Activated B cell treated with CpG ODN at 0.5 μM for 24 hours (primary cell): ENCODE measurements at regions not wholly inside any gene's neighbourhood (a gene's known extent, or its start where the extent isn't known, plus 50 kb on each side); places are given as distances from the start of the nearest gene placed in this dataset.

Experiments used
- ATAC-seq: fragments of 200-7000 bp; cut with Tn5 transposase; one replicate; pipeline ENCODE4 v1.10.0; 2021; ENCODE audit warnings: low read depth, mild to moderate bottlenecking, moderate library complexity
- CTCF ChIA-PET: fragments of 350-600 bp; sonication (Branson Sonifier 250); formaldehyde crosslinking; loops from one replicate; lab custom pipeline; 2021; ENCODE audit warnings: antibody characterized with exemption; lab: Charles Lee
- POLR2A ChIA-PET: fragments of 350-600 bp; sonication (Branson Sonifier 250); formaldehyde crosslinking; loops from one replicate; lab custom pipeline; 2021; ENCODE audit warnings: antibody characterized with exemption; lab: Charles Lee
- DNase-seq: peaks from one replicate; pipeline ENCODE4 v3.0.0; 2022
- H3K27ac Mint-ChIP-seq: one replicate; pipeline ENCODE4 v1.8.0; 2020; ENCODE audit warnings: mixed read lengths
- H3K27me3 Mint-ChIP-seq: one replicate; pipeline ENCODE4 v1.8.0; 2021; ENCODE audit warnings: mixed read lengths
- H3K36me3 Mint-ChIP-seq: one replicate; pipeline ENCODE4 v1.8.0; 2021; ENCODE audit warnings: low read depth, mixed read lengths
- H3K4me1 Mint-ChIP-seq: one replicate; pipeline ENCODE4 v1.8.0; 2021; ENCODE audit warnings: mixed read lengths
- H3K4me3 Mint-ChIP-seq: one replicate; pipeline ENCODE4 v1.8.0; 2020; ENCODE audit warnings: mild to moderate bottlenecking, mixed read lengths
- H3K9me3 Mint-ChIP-seq: one replicate; pipeline ENCODE4 v1.8.0; 2020; ENCODE audit warnings: mixed read lengths
- CTCF ChIP-seq: fragments of 200-600 bp; IDR thresholded peaks from one replicate; pipeline ENCODE4 v1.8.0; 2022; ENCODE audit warnings: antibody characterized with exemption, mild to moderate bottlenecking
- intact Hi-C: fragments of 100-400 bp; cut with micrococcal nuclease; formaldehyde crosslinking; loops from one replicate; pipeline ENCODE4 v1.15.1; 2024

DNA sequence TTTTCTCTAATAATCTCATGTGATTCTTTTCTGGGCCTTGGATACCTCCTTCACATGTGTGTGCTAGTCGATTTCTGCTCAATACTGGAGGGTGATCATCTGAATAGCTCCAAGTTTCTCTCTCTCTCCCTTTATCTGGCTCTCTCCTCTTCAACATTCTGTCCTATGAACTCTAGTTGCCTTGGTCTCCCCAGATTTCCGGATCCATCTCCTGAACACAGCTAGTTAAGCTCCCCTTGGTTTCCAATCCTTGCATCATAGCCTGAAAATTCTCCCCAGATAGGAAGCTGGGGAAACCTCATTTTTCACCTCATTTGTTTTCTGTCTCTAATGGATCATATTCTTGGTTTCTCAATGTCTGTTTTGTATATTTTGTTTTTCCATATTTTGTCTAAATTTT lies 832.3 kb downstream of the MTRR start:
- intact Hi-C loops: no loop called here
- ChIA-PET CTCF (no interaction called here), POLR2A (no interaction called here)
- Mint-ChIP-seq H3K4me1 (no peaks in the 10 kb centered on the region), H3K36me3 (no peaks in the 10 kb centered on the region), H3K27ac (no peak overlapping the region), H3K9me3 (no peaks in the 10 kb centered on the region), H3K4me3 (no peak overlapping the region), H3K27me3 (no peaks in the 10 kb centered on the region)
- DNase-seq (no peak), ATAC-seq (no peak)
- TF ChIP-seq CTCF: no peak

DNA sequence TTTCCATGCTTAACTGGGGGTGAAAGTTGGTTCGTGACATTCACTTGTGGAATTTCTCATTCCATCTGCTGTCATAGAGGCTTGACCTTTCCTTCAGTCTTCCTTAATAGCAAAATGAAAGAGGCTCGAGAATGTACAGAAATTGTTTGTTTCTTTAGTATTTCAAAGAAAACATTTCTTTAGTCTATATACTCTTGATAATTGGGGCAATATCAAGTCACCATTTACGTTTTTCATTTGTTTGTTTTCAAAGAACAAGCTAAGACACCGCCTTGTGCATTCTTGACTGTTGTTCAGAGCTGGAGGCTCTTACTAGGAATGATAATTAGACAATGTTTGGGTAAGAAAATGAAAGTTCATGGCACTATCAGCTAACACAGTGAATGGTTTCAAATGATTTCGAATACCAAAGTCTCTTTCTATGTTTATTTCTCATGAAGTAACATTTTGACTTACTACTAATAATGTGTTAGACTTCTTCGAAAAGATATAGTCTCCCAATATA lies 835.4 kb downstream of the SEMA5A start:
- Mint-ChIP-seq H3K36me3 (no peaks in the 10 kb centered on the region), H3K27ac (no peak overlapping the region), H3K4me3 (no peak overlapping the region), H3K4me1 (no peaks in the 10 kb centered on the region), H3K27me3 (no peaks in the 10 kb centered on the region), H3K9me3 (no peaks in the 10 kb centered on the region)
- POLR2A ChIA-PET: no interaction called here
- TF ChIP-seq CTCF: no peak
- ATAC-seq (no peak), DNase-seq (no peak)
- CTCF ChIA-PET: no interaction called here
- intact Hi-C loops: no loop called here

DNA sequence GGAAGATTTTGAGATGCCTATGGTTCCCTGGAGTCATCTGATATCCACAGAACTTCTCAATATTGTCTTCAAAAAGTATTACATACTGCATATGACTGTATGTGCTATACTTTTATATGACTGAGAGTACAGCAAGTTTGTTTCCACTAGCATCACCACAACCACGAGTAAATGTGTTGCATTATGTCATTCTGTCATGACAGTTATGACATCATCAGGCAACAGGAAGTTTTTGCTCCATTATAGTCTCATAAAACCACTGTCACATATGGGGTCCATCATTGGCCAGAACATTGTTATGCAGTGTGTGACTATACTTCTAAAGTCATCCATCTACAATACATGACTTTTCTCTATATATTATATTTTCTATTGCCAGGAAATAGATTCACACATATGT lies 831.7 kb downstream of the SEMA5A start:
- no peaks in the 10 kb centered on the region for H3K27me3 Mint-ChIP-seq
- H3K36me3 Mint-ChIP-seq: no peaks in the 10 kb centered on the region
- DNase-seq (no peak), ATAC-seq (no peak)
- H3K4me1 Mint-ChIP-seq: no peaks in the 10 kb centered on the region
- TF ChIP-seq CTCF: no peak
- ChIA-PET POLR2A (no interaction called here), CTCF (no interaction called here)
- intact Hi-C loops: no loop called here
- no peak overlapping the region for H3K4me3 Mint-ChIP-seq
- no peak overlapping the region for H3K27ac Mint-ChIP-seq
- no peaks in the 10 kb centered on the region for H3K9me3 Mint-ChIP-seq

- no peaks in the 10 kb centered on the region for H3K4me1 Mint-ChIP-seq
- ChIA-PET POLR2A (no interaction called here), CTCF (no interaction called here)
- H3K27me3 Mint-ChIP-seq: no peaks in the 10 kb centered on the region
- H3K36me3 Mint-ChIP-seq: no peaks in the 10 kb centered on the region
- no peak overlapping the region for H3K4me3 Mint-ChIP-seq
- no peaks in the 10 kb centered on the region for H3K9me3 Mint-ChIP-seq
- DNase-seq (no peak), ATAC-seq (no peak)
- intact Hi-C loops: no loop called here
- H3K27ac Mint-ChIP-seq: no peak overlapping the region
- no peak for TF ChIP-seq CTCF
Observed at GRCh38 chr5:8714861-8715260, 831.0 kb downstream of the SEMA5A start.

- no peak overlapping the region for H3K27ac Mint-ChIP-seq
- H3K27me3 Mint-ChIP-seq: no peaks in the 10 kb centered on the region
- intact Hi-C loops: no loop called here
- no peak for ATAC-seq
- no peaks in the 10 kb centered on the region for H3K9me3 Mint-ChIP-seq
- H3K36me3 Mint-ChIP-seq: no peaks in the 10 kb centered on the region
- no peak for TF ChIP-seq CTCF
- DNase-seq: no peak
- ChIA-PET POLR2A (no interaction called here), CTCF (no interaction called here)
- H3K4me3 Mint-ChIP-seq: no peak overlapping the region
- no peaks in the 10 kb centered on the region for H3K4me1 Mint-ChIP-seq
Observed at GRCh38 chr5:8719796-8720195, 826.1 kb downstream of the SEMA5A start.
